Astrocyte of the spinal cord (primary cell): ENCODE measurements at regions not wholly inside any gene's neighbourhood (a gene's known extent, or its start where the extent isn't known, plus 50 kb on each side); places are given as distances from the start of the nearest gene placed in this dataset.
"Not testable (repeated sequence)": the region's sequence is repeated elsewhere in the genome, so short reads cannot be mapped to it uniquely, and the experiment has no call there.

Source experiments
- DNase-seq: peaks from one replicate; pipeline ENCODE4 v3.0.0; 2011; ENCODE audit warnings: low read depth, low spot score
- H3K4me3 ChIP-seq: 2 replicates; pipeline ENCODE4 v1.5.1; 2011; ENCODE audit warnings: low read depth, mild to moderate bottlenecking, low read length, moderate library complexity
- in situ Hi-C: cut with HindIII; loops from 2 replicates; pipeline ENCODE4 v1.10.0; 2017; ENCODE audit warnings: low sequenced_read_pairs
- TF ChIP-seq, protein P1 (sequence below): IDR thresholded peaks from 2 replicates; pipeline ENCODE4 v1.5.1; 2012; ENCODE audit warnings: low read depth, mild to moderate bottlenecking, low read length, inconsistent platforms

DNA sequence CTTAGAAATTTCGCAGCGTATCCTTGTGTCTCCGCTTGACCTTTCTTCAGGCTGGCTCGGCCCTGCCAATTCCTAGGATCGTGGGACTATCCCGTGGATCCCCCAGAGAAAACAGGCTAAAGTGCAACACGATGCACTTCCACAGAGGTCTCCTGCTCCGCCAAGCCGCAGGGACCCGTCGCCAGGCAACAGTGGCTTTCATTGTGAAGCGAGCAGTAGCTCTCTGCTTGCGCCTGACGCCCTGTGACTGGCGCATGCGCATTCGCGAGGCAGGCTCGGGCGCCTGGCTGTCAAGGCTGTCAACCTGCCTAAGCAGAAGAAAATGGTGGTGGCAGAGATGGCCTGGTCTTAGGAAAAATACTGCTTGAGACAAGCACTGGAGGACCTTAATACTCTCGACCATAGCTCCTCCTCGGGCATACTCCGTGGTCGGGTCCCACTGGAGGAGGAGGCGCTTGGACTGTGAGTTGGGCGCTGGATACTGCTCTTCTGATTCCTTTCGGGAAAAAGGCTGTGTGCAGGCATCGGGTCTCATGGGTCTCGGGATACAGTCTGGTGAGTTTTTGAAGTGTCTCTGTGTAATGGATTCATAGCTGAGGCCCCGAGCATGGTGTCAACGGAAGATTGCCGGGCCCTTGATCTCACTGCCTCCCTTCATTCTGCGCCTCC lies 2336.1 kb downstream of the TP53TG3F start:
- TF ChIP-seq, protein P1, sequence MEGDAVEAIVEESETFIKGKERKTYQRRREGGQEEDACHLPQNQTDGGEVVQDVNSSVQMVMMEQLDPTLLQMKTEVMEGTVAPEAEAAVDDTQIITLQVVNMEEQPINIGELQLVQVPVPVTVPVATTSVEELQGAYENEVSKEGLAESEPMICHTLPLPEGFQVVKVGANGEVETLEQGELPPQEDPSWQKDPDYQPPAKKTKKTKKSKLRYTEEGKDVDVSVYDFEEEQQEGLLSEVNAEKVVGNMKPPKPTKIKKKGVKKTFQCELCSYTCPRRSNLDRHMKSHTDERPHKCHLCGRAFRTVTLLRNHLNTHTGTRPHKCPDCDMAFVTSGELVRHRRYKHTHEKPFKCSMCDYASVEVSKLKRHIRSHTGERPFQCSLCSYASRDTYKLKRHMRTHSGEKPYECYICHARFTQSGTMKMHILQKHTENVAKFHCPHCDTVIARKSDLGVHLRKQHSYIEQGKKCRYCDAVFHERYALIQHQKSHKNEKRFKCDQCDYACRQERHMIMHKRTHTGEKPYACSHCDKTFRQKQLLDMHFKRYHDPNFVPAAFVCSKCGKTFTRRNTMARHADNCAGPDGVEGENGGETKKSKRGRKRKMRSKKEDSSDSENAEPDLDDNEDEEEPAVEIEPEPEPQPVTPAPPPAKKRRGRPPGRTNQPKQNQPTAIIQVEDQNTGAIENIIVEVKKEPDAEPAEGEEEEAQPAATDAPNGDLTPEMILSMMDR: no peak
- DNase-seq: no peak
- no peak overlapping the region for H3K4me3 ChIP-seq
- in situ Hi-C loops: no loop called here

DNA sequence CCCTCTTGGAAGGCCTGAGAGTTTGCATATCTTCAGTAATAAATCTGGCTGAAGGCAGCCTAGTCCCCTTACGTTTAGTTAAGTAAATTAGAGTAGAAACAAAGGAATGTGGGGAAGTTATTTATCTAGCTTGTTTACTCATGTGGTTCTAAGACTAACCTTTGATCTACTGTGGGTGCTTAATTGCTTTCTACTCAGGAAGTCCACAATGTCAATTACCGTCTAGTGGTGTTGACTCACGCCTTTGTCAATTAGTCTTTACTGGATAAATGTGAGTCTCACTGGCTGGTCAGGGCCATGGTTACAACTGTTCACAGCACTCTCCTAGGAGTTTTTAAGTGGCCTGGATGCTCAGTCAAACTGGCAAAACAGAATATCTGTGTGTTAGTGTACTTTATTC lies 2338.4 kb downstream of the TP53TG3F start:
- H3K4me3 ChIP-seq: no peak overlapping the region
- in situ Hi-C loops: no loop called here
- TF ChIP-seq, protein P1: no peak
- DNase-seq: no peak

DNA sequence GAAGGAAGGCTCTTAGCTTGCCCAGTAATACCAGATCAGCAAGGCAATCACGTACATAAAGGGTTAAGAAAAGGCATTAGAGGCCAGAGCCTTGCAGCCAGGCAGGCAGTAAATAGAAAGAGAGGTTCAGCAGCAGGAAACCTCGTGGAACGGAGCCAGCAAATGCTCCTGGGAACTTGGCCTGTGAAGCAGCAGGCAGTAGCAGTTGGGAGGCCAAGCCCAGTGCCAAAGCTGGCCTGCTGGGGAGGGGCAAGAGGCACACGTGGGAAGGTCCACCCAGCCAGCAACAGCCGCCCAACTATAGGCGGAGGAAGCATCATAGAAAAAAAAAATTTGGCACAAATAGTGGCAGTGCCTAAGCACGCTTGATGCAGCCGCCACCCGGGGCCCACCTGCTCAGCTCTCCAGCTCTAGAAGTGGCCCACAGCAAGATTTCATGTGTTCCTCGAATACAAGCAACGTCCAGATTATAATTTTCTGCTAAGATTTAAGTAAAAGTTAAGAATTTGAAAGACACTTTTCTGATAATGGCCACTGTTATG lies 2339.5 kb downstream of the TP53TG3F start:
- H3K4me3 ChIP-seq: no peak overlapping the region
- DNase-seq: no peak
- TF ChIP-seq, protein P1: no peak
- in situ Hi-C loops: no loop called here

DNA sequence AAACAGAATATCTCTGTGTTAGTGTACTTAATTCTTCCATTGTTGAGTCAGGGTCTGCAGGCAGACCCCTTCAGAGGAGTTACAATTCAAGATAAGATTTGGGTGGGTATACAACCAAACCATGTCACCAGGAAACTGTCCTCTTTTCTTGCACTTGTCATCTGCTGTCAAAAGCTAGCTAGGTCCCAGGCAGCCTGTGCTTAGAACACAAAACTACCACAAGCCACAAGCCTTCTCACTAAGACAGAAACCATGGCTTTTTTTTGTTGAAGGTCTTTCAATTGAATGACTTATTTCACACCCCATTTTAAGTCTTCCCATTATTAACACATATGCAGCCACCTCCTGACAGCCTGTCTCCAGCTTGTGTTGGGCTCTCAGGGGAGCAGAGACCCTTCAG lies 2345.1 kb downstream of the TP53TG3F start:
- H3K4me3 ChIP-seq, DNase-seq, in situ Hi-C loops: not testable (repeated sequence)

- in situ Hi-C loops: no loop called here
- H3K4me3 ChIP-seq: no peak overlapping the region
- TF ChIP-seq, protein P1: no peak
- DNase-seq: no peak
Observed at GRCh38 chr16:35823342-35823741, 2363.9 kb downstream of the TP53TG3F start.

DNA sequence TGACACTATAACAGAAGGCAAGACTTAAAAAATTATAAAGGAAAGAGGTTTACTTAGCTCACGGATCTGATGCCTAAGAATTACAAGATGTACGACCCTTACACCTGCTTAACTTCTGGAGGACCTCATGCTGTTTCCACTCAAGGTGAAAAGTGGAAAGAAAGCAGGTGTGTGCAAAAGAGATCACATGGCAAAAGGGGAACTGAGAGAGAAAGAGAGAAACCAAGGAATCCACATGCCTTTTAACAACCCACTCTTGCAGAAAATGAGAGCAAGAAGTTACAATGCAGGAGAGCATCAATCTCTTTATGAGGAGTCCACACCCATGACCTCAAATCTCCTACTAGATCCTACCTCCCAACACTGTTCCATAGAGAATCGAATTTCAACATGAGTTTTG lies 2382.2 kb downstream of the TP53TG3F start:
- DNase-seq: no peak
- H3K4me3 ChIP-seq: no peak overlapping the region
- TF ChIP-seq, protein P1: no peak
- in situ Hi-C loops: no loop called here

DNA sequence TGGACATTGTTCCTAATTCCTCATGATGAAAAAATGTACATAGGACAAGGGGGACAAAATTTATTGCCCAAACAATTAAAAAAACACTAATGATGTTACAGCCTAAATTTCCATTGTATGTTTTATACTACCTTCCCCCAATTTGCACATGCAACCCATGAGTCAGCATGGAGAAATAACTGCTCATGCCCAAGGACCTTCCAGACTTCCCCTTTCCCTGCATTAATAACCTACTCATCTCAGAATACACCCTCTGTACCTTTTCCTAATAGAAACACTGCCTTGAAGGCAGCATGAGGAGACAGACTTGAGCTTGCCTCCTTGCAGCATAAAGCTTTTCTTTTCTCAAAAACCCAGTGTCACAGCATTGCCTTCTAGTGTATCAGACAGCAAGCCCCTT lies 2402.8 kb downstream of the TP53TG3F start:
- DNase-seq: no peak
- no peak overlapping the region for H3K4me3 ChIP-seq
- TF ChIP-seq, protein P1: no peak
- in situ Hi-C loops: no loop called here
